SH-SY5Y (cell line): ENCODE measurements at regions not wholly inside any gene's neighbourhood (a gene's known extent, or its start where the extent isn't known, plus 50 kb on each side); places are given as distances from the start of the nearest gene placed in this dataset.

Experiments used
- GATA2 ChIP-seq: IDR thresholded peaks from 2 replicates; pipeline ENCODE4 v1.6.1; 2011; ENCODE audit warnings: mild to moderate bottlenecking, low read depth, low read length
- GATA3 ChIP-seq: IDR thresholded peaks from 2 replicates; pipeline ENCODE4 v1.6.1; 2011; ENCODE audit warnings: low read depth, mild to moderate bottlenecking, low read length, moderate library complexity

DNA sequence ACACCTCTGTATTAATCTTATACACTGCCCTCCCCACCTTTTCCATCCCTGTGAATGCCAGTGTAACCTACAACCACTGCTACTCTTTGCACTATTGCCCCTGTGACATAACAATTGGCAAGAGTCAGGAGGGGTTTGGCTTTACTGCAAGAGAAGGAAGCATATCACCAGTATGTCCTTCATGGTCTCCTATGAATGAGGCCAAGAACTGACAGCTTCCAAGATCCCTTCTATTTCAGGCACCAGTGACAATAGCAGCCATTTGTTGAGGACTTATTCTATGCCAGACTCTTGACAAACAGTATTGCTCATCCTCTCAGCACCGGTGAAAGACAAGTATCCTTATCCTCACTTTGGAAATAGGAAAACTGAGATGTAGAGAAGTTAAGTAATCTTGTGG, 363.9 kb downstream of the MID1IP1 start:
- TF ChIP-seq GATA2 (no peak), GATA3 (no peak)
